HG02571 (cell line): ENCODE measurements at regions not wholly inside any gene's neighbourhood (a gene's known extent, or its start where the extent isn't known, plus 50 kb on each side); places are given as distances from the start of the nearest gene placed in this dataset.

Source experiments
- ATAC-seq: cut with Tn5 transposase; IDR thresholded peaks from one replicate; pipeline ENCODE4 v1.9.1; 2021; ENCODE audit warnings: mild to moderate bottlenecking, moderate library complexity; ENCODE audit not compliant: unreplicated experiment

DNA sequence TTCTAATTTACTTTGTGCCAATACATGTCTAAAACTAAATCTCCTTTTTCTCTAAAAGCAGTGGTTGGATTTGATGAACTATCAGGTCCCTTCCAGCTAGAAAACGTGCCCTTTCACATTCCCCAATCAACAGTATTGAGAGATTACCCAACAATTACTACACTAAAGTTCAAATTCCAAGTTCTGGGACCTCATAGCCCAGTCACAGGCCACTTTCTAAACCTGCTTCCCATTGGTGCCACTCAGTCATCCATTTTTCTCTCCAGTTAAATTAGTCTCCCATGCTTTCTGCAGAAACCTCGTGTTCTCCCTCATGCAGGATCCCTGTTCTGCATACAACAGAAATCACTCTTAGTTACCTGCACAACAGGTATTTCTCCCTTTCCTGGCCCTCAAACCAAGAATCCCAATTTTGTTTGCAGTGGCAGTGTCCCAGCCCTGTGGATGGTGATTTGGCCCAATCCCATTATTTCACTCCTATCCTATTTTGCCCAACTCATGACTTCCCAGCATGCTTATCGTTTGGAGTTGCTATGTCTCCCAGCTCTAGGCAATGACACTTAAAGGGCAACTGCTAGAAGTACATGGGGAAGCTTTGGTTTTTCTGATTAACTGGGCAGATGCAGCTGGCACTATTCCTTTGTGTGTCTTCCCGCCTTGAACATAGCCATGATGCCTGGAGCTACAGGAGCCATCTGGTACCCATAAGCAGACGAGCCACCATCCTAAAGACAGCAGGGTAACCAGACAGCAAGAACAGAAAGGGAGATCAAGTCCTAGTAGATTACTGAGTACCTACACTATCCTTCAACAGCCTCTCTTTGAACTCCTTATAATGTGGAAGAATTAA, 224.2 kb downstream of the MINAR1 start:
- ATAC-seq = no peak

DNA sequence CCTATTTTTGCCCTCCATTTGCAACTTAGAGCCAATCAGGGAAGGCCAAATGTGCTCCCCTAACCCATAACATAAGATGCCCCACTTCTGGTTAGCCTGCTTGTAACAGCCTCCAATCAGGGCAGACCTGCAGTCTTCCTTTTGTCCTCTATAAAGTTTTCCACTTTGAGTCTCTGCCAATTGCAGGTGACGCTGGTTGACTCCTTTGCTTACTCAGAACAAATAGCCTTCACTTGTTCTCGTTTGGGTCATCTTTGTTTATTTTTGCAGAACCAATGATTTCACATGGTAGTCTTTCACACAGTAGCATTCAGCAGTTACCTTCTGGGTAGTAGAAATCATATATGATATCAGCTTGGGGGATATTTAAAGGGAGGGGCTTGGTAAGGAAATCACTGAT, 225.6 kb downstream of the MINAR1 start:
- ATAC-seq = no peak

DNA sequence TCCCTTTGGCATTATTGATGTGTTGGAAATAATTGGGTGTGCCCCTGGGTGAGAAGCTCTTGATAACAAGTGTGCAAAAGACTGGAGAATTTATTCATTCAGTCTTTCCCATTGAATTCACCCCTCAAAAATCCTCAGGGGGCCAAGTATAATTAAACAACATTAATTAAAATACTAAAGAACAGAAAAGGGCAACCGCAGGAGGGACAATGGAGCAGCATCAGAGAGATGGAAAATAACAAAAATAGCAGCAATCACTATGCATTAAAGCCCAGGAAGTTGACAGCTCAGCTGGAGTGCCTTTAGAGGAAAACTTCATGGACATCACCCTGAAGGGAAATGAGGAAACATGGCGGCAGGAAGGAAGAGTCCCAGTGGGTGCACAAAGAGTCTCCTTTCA, 227.6 kb downstream of the MINAR1 start:
- no peak for ATAC-seq

DNA sequence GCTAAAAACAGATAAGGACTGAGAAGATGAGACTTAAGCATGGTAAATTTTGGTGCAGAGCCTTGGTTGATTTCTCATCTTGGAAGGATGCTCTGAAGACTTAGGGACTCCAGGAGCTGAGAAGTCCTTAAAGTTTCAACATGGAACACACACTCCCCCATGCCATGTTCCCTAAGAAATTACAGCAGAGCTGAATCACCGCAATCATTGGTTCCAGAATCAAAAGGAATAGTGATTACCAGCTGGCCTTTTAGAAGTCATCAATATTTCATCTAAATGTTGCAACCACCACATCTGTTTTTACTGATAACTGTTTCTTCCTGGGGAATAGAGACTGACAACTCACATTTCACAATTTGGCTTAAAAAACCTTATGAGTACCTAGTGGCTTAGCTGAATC, 229.3 kb downstream of the MINAR1 start:
- ATAC-seq = no peak

DNA sequence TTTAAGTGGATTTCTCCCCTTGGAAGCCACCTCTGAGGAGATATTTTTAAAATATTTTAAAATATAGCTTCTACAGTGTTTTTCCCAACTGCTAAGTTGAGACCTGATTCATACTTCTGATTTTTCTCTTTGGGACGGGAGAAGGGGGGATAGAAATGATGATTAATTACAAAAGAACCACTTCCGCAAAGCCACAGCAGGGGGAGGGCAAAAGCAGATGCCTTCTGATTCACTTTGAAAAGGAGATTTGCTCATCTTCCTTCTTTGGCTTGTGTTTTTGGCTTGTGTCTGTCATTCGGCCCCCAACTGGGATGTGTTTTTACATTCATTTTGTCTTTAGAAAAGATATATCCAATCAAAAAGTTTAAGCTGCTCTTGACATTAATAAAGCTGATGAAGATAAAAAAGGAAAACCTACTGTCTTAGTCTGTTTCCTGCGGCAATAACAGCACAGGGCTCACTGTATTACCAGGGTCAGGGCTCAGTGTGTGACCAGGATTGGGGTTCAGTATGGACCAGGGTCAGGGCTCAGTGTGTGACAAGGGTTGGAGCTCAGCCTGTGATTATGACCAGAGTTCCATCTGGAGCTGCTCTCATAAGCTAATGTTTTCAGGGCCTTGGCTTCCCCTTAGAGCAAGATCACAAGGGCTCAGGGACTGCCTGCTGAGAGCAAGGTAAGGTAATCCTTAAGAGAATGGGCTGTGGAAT, 223.2 kb downstream of the MTHFS start:
- peak; percentile 58 for ATAC-seq

DNA sequence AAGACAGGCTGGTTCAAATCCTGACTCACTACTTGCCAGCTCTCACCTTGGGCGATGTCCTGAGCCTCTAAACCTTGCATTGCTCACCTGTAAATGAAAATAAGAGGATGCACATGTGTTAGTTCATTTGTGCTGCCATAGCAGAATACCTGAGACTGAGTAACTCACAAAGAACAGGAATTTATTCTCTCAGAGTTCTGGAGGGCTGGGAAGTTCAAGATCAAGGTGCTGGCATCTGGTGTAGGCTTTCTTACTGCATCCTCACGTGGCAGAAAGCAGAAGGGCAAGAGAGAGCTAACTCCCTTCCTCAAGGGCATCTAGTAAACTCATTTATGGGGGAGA, 222.7 kb downstream of the MTHFS start:
- ATAC-seq = no peak

DNA sequence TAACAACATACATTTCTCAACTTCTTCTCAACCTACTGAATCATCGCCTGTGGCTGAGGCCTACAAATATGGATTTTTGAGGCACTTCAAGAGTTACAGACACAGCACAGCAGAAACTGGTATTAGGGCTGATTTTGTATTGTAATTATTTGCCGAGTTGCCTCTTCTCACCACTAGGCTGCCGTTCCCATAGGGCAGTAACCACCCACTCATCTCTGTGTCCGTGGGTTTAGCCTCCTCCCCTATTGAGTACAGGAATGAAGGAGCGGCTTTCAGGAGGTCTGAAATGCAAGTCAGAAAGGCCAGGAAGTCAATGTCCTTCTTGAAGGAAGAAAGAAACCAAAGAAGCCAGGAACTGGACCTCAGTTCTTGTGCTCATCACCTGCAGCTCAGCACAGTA, 220.8 kb downstream of the MTHFS start:
- no peak for ATAC-seq

DNA sequence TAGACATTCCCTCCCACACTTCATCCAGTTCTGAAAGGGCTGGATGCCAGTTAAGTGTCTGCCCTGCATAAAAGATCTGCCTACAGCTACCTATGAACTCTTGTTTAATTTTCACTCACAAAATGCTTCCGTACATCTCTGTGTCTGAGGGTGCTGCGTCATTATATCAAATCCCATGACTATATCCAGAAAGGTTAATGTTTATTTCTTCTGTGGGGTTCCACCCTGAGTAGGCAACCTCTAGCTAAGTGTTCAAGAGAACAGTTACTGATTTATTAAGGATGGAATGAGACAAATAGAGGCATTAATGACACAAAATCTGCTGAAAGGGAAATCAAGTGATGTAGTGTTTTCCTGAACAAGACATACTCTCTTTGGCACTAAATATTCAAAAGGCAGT, 220.2 kb downstream of the MTHFS start:
- no peak for ATAC-seq

DNA sequence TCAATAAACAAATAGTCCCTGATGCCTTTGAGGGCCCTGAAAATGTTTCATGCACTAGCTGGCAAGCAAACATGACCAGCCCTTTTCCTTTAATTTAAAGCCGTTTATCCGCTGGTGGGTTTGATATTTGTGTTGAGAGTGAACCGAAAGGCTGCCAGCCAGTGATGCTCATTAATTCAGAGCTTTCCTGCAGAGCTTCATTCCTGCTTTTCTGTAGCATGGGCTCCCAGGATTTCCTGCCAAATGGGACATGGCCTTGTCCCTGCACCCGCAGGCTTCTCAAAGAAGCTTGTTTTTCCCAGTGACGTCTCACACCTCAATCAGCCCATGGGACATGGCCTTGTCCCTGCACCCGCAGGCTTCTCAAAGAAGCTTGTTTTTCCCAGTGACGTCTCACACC, 219.6 kb downstream of the MTHFS start:
- ATAC-seq = no peak

DNA sequence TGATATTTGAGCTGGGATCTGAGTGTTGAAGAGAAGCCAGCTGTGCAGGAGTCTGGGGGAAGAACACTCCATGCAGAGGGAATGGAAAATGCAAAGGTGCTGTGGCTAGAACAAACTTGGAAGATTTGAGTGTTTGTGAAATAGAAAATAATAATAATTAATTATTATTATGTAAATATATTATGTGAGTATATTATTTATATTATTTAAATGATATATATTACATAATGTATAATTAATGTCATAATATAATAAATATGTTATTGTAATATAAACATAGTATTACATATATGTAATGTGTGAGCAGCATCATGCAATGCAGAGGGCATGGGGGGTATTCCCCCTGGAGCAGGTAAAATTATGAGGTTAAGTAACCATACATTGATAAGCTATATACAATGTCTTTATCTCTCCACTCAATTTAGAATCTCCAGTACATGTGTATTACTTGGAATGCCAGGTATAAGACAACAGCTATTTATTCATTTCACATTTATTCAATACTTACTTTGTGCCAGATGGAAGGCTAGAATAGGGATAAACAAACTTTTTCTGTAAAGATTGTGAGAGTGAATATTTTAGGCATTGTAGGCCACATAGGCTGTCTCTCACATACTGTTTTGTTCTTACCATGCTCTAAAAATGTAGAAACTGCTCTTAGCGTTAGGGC, 218.6 kb downstream of the MTHFS start:
- ATAC-seq = no peak

DNA sequence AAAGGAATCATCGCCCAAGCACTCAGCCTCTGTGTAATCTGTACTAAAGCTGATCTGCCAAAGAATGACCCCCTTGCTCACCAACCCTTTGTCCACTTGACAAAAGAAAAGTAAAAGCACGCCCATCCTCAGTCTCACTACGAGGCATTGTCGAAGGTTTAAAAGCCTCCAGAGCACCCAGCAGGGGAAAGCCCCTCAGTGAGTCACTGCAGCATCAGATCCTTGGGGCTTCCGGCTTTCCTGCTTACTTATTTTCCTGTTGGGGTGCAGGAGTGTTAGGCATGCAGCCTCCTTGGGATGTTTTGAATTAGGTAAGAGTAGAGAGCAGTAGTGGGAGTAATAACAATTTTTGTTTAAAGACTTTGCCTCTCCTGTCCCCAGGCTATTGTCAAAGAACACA, 216.1 kb downstream of the MTHFS start:
- no peak for ATAC-seq

DNA sequence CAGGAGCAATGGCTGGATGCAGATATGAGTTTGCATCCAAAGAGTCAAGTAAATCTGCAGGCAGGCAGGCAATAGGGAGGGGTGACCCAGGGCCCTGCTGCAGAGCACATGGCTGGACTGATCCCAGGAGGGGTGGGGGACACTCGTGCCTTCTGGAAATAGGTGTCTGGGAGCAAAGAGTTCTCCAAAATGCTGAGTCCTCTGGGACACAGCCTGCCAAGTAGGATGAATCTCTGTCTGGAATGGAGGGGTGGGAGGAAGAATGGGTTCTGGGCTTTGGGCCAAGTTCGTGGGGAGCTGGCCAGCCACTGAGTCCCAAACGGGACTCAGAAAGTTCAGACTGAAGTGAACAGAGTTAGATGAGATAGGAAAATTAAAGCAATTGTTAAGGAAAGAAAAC, 214.5 kb downstream of the MTHFS start:
- no peak for ATAC-seq

DNA sequence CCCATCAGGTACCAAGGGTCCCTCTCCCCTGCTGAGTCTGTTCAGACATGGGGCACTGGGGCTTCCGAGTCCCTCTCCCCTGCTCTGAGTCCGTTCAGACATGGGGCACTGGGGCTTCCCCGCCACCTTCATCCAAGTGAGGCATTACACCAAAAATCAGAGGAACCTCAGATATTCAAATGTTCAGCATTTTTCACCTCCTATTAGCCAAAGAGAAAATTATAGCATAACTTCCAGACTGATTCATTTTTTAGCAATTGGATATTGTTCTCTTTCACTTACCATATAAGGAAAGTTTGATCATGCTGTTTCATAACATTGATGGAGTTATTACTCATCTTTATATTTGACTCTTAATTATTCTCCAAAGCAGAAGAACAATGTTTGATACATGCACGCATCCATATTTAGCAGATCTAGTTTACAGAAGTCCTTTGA, 213.9 kb downstream of the MTHFS start:
- ATAC-seq = no peak

DNA sequence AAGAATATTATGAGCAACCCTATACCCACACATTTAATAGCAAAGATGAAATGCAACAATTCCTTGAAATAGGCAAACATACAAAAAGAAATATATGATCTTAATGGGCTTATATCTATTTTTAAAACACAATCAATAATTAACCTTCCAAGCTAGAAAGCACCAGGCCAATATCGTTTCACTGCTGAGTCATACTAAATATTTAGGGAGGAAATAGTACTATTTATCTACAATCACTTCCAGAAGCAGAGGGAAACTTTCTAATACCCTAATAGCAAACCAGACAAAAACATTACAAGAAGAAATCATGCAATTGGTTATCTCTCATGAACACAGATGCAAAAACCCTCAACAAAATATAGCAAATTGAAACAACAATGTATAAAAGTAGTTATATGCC, 207.8 kb downstream of the MTHFS start:
- no peak for ATAC-seq

DNA sequence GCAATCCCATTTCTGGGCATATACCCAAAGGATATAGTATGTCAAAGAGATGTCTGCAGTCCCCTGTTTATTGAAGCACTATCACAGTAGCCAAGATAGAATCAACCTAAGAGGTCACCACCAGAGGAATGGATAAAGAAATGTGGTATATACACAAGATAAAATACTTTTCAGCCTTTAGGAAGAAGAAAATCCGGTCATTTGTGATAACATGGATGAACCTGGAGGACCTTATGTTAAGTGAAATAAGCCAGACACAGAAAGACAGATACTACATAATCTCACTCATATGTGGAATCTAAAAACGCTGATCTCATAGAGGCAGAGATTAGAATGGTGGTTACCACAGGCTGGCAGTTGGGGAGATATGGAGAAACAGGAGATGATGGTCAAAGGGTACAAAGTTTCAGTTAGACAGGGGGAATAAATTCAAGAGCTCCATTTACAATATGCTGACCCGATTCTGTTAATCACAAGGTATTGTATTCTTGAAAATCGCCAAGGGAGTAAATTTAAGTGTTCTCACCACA, 195.8 kb downstream of the MTHFS start:
- ATAC-seq = no peak

DNA sequence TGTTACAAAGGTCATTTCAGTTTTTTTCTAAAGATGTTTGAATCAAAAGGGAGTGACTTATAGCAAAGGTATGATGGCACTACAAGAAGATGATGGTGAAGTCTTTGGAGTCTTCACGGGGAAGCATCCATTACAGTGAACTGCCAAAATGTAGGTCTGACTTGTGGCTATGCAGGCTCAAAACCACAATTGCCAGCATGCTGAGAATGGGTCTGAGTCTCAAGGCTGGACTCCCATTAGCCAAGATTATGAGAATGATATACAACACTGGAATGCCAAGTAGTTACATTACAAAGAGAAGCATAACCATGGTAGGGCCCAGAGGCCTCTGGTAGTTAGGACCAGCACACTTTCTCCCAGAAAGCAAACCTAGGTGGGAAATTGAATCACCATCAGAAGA, 194.2 kb downstream of the MTHFS start:
- no peak for ATAC-seq

DNA sequence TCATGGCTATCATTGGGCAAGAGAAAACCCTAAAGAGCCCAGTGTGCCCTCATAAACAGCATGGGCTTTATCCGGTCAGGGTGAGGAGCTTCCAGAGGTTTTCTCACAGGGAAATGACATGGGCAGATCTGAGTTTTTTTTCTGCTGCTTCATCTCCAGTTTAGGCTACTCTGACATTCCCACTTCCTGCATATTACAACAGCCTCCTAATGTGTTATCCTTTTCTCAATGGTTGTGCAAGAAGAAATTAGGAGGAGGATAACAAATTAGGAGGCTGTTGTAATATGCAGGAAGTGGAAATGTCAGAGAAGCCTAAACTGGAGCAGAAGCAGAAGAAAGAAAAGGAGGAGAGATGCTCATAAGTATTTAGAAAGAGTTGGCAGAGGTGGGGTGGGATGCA, 175.6 kb downstream of the MTHFS start:
- ATAC-seq = no peak

DNA sequence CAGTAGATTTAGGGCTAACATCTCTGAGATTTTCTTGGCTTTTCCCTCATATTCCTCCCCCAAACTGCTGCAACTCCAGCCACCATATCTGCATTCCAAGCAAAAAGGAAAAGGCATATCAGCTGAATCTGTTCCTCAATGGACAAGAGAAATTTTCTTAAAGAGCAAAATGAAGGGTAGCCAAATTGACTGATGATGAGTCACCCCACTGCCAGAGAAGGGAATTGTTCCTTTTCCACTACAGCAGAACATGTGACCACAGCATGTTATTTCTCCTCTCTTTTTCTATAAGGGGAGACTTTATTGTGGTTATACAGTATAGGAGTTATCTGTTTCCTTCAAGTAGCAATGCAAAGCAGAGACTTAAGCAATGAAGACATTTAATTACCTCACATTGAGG, 172.5 kb downstream of the MTHFS start:
- no peak for ATAC-seq

DNA sequence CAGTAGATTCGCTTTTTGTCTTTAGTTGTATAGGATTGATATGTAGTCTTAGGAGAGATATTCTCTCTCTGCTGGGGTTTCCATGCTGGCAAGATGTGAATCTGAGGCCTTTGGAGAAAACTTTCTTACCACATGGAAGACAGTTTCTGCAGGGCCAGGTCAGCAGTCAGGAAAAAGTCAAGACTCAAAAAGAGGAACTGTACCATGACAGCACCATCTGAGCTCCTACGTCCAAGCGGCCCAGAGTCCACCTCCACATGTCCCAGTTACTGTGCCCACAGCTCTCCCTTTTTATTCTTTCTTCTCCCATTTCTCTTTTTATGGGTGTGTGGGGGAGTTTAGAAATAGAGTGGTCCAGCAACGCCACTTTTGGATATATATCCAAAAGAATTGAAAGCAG, 172.0 kb downstream of the MTHFS start:
- ATAC-seq = no peak

DNA sequence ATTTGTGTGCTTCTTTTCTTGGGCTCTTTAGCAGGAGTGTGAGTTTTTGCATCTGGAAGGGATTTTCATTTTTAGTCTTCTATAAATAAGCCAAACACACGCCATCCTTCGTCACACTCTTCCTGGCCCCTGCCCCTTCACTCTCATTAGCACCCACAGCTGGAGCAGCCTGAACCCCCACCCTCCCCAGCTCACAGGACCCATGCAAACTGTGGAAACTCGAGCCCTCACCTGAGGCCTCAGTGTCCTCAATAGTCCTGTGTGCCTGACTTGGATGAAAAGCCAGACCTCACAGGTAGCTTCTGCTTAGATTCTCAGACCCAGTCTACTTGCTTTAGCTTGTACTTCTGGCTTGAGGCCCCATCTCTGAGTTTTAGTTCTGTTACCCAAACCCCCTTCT, 167.9 kb downstream of the MTHFS start:
- no peak for ATAC-seq

DNA sequence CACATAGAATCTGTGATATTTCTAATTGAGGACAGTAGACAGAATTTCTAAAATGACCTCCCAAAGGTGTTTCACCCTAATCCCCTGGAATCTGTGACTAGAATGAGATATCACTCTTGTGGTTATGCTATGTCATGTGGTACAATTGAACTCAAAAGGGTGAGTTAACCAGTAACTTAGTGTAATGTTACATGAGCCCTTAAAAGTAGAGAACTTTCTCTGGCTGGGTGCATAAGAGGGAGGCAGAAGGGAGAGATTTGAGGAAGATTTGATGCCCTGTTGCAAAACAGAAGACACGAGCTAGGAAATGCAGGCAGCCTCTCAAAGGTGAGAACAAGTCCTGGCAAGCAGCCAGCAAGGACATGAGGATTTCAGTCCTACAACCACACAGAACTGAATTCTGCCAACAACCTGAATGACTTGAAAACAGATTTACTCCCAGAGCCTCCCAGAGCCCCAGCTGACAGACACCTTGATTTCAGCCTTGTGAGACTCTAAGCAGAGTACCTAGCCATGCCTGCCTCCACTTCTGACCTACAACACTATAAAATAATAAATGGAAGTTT, 160.3 kb downstream of the MTHFS start:
- ATAC-seq = no peak
